H9 (cell line): ENCODE measurements at regions not wholly inside any gene's neighbourhood (a gene's known extent, or its start where the extent isn't known, plus 50 kb on each side); places are given as distances from the start of the nearest gene placed in this dataset.
A peak's percentile ranks its signal among the peaks of the same experiment; 100 is the strongest.

ENCODE experiments used
- DNase-seq: peaks from one replicate; pipeline ENCODE4 v3.0.0-alpha.2; 2017
- H2AFZ ChIP-seq: one replicate; pipeline ENCODE4 v1.6.1; 2013; ENCODE audit warnings: mild to moderate bottlenecking, low read length, control low read depth, moderate library complexity
- H2AK5ac ChIP-seq: 2 replicates; pipeline ENCODE4 v1.6.1; 2013; ENCODE audit warnings: low read length, control low read depth, mixed read lengths; ENCODE audit not compliant: insufficient read length
- H2BK120ac ChIP-seq: one replicate; pipeline ENCODE4 v1.6.1; 2013; ENCODE audit warnings: low read depth, mild to moderate bottlenecking, low read length, control low read depth, inconsistent platforms; ENCODE audit not compliant: poor library complexity, severe bottlenecking
- H2BK12ac ChIP-seq: 2 replicates; pipeline ENCODE4 v1.6.1; 2013; ENCODE audit warnings: low read length, control low read depth, mixed read lengths, low read depth; ENCODE audit not compliant: insufficient read length
- H2BK15ac ChIP-seq: 2 replicates; pipeline ENCODE4 v1.6.1; 2013; ENCODE audit warnings: low read depth, low read length, control low read depth
- H2BK20ac ChIP-seq: one replicate; pipeline ENCODE4 v1.6.1; 2013; ENCODE audit warnings: low read depth, mild to moderate bottlenecking, low read length, control low read depth, inconsistent platforms; ENCODE audit not compliant: poor library complexity, severe bottlenecking
- H2BK5ac ChIP-seq: 2 replicates; pipeline ENCODE4 v1.6.1; 2013; ENCODE audit warnings: low read length, control low read depth, mixed read lengths; ENCODE audit not compliant: insufficient read length
- H3K14ac ChIP-seq: 2 replicates; pipeline ENCODE4 v1.6.1; 2013; ENCODE audit warnings: low read length, control low read depth; ENCODE audit not compliant: insufficient read depth
- H3K18ac ChIP-seq: 2 replicates; pipeline ENCODE4 v1.6.1; 2013; ENCODE audit warnings: low read depth, mild to moderate bottlenecking, mixed read lengths, low read length, control low read depth; ENCODE audit not compliant: insufficient read length
- H3K23ac ChIP-seq: 2 replicates; pipeline ENCODE4 v1.6.1; 2013; ENCODE audit warnings: low read length, control low read depth, mixed read lengths, low read depth; ENCODE audit not compliant: insufficient read length
- H3K23me2 ChIP-seq: 2 replicates; pipeline ENCODE4 v1.6.1; 2013; ENCODE audit warnings: low read depth, mild to moderate bottlenecking, mixed read lengths, low read length, control low read depth; ENCODE audit not compliant: insufficient read length, poor library complexity, severe bottlenecking
- H3K27ac ChIP-seq: 2 replicates; pipeline ENCODE4 v1.5.1; 2013; ENCODE audit warnings: low read length, control low read depth, mixed read lengths, low read depth; ENCODE audit not compliant: insufficient read length
- H3K27me3 ChIP-seq: 2 replicates; pipeline ENCODE4 v1.6.1; 2013; ENCODE audit warnings: low read length, control low read depth, inconsistent platforms; ENCODE audit not compliant: insufficient read depth
- H3K4ac ChIP-seq: 2 replicates; pipeline ENCODE4 v1.6.1; 2013; ENCODE audit warnings: low read depth, mild to moderate bottlenecking, control low read depth, inconsistent platforms, low read length, moderate library complexity
- H3K4me1 ChIP-seq: 2 replicates; pipeline ENCODE4 v1.6.1; 2013; ENCODE audit warnings: low read length, control low read depth, inconsistent platforms; ENCODE audit not compliant: insufficient read depth
- H3K4me2 ChIP-seq: 2 replicates; pipeline ENCODE4 v1.6.1; 2013; ENCODE audit warnings: low read length, control low read depth, mixed read lengths; ENCODE audit not compliant: insufficient read length, insufficient read depth
- H3K56ac ChIP-seq: 2 replicates; pipeline ENCODE4 v1.6.1; 2013; ENCODE audit warnings: low read depth, mild to moderate bottlenecking, mixed read lengths, low read length, control low read depth; ENCODE audit not compliant: insufficient read length
- H3K79me1 ChIP-seq: 2 replicates; pipeline ENCODE4 v1.6.1; 2013; ENCODE audit warnings: low read depth, mild to moderate bottlenecking, moderate library complexity, low read length, control low read depth, inconsistent platforms; ENCODE audit not compliant: insufficient read depth, poor library complexity, severe bottlenecking
- H3K79me2 ChIP-seq: 2 replicates; pipeline ENCODE4 v1.6.1; 2013; ENCODE audit warnings: low read length, control low read depth, inconsistent platforms; ENCODE audit not compliant: insufficient read depth
- H3K9ac ChIP-seq: 2 replicates; pipeline ENCODE4 v1.6.1; 2013; ENCODE audit warnings: low read length, control low read depth, mixed read lengths; ENCODE audit not compliant: insufficient read length; ENCODE audit errors: extremely low read depth
- H3K9me3 ChIP-seq: one replicate; pipeline ENCODE4 v1.6.1; 2013; ENCODE audit warnings: low read depth, low read length, inconsistent platforms; ENCODE audit not compliant: control insufficient read depth
- H3T11ph ChIP-seq: one replicate; pipeline ENCODE4 v1.6.1; 2013; ENCODE audit warnings: mild to moderate bottlenecking, low read length, control low read depth, inconsistent platforms
- H4K20me1 ChIP-seq: one replicate; pipeline ENCODE4 v1.6.1; 2013; ENCODE audit not compliant: control insufficient read depth, insufficient read length, insufficient read depth
- H4K5ac ChIP-seq: 2 replicates; pipeline ENCODE4 v1.6.1; 2013; ENCODE audit warnings: low read depth, mild to moderate bottlenecking, mixed read lengths, low read length, control low read depth; ENCODE audit not compliant: insufficient read length
- H4K8ac ChIP-seq: replicated peaks from 2 replicates; pipeline ENCODE4 v1.6.1; 2013; ENCODE audit warnings: low read length, control low read depth, mixed read lengths, low read depth; ENCODE audit not compliant: insufficient read length
- H4K91ac ChIP-seq: 2 replicates; pipeline ENCODE4 v1.6.1; 2013; ENCODE audit warnings: low read depth, mild to moderate bottlenecking, moderate library complexity, mixed read lengths, low read length, control low read depth; ENCODE audit not compliant: insufficient read length
- H3K27ac Mint-ChIP-seq, 3 experiments: 2 replicates in 2 of 3; 3 replicates in 1 of 3; pipeline ENCODE4 v1.8.0; 2020 to 2021; ENCODE audit warnings: mixed read lengths in 3 of 3, mild to moderate bottlenecking in 1 of 3, moderate library complexity in 1 of 3
- H3K27me3 Mint-ChIP-seq: 2 replicates; pipeline ENCODE4 v1.8.0; 2021; ENCODE audit warnings: low read depth, mild to moderate bottlenecking, moderate library complexity, mixed read lengths
- H3K36me3 Mint-ChIP-seq, 3 experiments: 2 replicates in 2 of 3; 3 replicates in 1 of 3; pipeline ENCODE4 v1.8.0; 2020 to 2021; ENCODE audit warnings: low read depth in 3 of 3, mixed read lengths in 3 of 3; ENCODE audit not compliant: insufficient read depth in 1 of 3
- H3K4me1 Mint-ChIP-seq, 2 experiments: 2 replicates each; pipeline ENCODE4 v1.8.0; 2020; ENCODE audit warnings: mixed read lengths in 2 of 2
- H3K4me3 Mint-ChIP-seq, 2 experiments: 2 replicates in 1 of 2; 3 replicates in 1 of 2; pipeline ENCODE4 v1.8.0; 2020 to 2021; ENCODE audit warnings: mild to moderate bottlenecking in 2 of 2, mixed read lengths in 2 of 2, moderate library complexity in 1 of 2
- H3K9me3 Mint-ChIP-seq, 2 experiments: 2 replicates in 1 of 2; 3 replicates in 1 of 2; pipeline ENCODE4 v1.8.0; 2020; ENCODE audit warnings: mild to moderate bottlenecking in 2 of 2, mixed read lengths in 2 of 2, moderate library complexity in 1 of 2
- WGBS: extraction: QIAGEN DNeasy Blood & Tissue Kit; methylation state at CpG from one replicate; pipeline ENCODE4 v1.1.7; 2013; ENCODE audit warnings: missing lambda C conversion rate, low lambda C conversion rate, mixed read lengths; ENCODE audit not compliant: insufficient read length; ENCODE audit errors: extremely low coverage; 5-methylcytosine and 5-hydroxymethylcytosine counted together
- TF ChIP-seq, protein P1 (sequence below): fragments of 200-600 bp; sonication (generic); conservative IDR thresholded peaks from 3 replicates; pipeline ENCODE4 v1.8.0; 2021; ENCODE audit warnings: antibody characterized with exemption, mild to moderate bottlenecking

DNA sequence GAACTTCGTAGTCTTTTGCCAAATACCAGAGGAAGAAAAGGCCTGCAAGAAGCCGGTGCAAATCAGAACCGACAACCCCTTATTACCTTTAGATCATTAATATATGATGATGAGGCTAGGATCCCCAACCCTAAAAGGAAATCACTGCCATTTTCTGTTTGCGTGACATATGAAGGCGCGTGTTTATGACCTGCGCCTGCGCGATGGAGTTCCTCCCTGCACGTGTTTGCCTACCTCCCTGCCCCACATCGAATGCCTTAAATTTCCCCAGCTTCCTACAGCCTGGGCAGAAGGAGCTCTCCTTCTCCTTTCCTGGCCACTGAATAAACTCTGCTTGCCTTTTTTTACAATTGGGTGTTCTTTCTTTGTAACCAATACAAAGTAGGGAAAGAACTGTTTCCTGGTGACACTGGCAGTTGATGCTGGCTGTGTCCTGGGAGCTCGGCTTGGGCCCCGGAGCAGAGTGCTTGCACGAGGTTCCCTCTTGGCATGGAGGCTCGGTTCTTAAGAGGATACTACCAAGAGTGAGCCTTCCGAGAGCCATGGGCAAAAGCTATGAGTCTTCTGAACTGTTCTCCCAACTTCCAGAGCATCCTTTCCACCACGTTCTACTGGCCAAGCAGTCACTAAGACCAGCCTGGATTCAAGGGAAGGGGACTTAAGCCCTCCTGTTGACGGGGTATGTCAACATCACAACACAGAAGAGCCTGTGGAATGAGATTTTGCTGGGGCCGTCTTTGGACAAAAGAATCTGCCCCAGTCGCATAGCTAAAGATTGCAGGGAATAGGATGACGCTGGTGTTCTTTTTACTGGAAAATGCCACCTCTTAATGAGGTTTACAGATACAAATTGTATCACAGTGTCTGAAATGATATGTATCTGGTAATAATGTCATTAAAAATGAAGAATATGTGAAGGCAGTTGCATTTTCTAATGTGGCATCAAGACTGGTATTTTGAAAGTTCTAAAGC, 179.8 kb downstream of the SH3BP4 start:
- Histone ChIP-seq H4K8ac (no peak overlapping the region), H2AFZ (no peak overlapping the region), H3K9me3 (no peaks in the 10 kb centered on the region), H4K91ac (no peak overlapping the region), H3K27ac (no peak overlapping the region), H3T11ph (no peak overlapping the region), H2BK15ac (no peak overlapping the region), H3K9ac (no peak overlapping the region), H3K18ac (no peak overlapping the region), H3K79me1 (no peaks in the 10 kb centered on the region), H2BK120ac (no peak overlapping the region), H2BK5ac (no peak overlapping the region), H2BK20ac (no peak overlapping the region), H3K4ac (no peak overlapping the region), H3K27me3 (peaks cover 7% of the 10 kb centered on the region; the same call in 1 of the 2 replicates), H3K4me1 (no peaks in the 10 kb centered on the region), H3K14ac (no peak overlapping the region), H2BK12ac (no peak overlapping the region), H3K23me2 (no peaks in the 10 kb centered on the region), H4K20me1 (no peaks in the 10 kb centered on the region), H2AK5ac (no peak overlapping the region), H3K4me2 (no peak overlapping the region), H3K23ac (no peak overlapping the region), H3K79me2 (no peaks in the 10 kb centered on the region), H3K56ac (no peak overlapping the region), H4K5ac (no peak overlapping the region)
- Mint-ChIP-seq H3K27ac (peak overlapping the region in 1 of 3 experiments; percentile 52; a peak in 1 of 7 replicates), H3K4me1 (peaks cover 6 to 11% of the 10 kb centered on the region in 2 experiments), H3K27me3 (peaks cover 92% of the 10 kb centered on the region), H3K36me3 (no peaks in the 10 kb centered on the region), H3K4me3 (no peak overlapping the region), H3K9me3 (peaks cover 3 to 7% of the 10 kb centered on the region in 2 experiments; a peak in 2 of 5 replicates)
- no CpG with 5 or more reads among the region's 21 CpGs for WGBS
- TF ChIP-seq, protein P1, sequence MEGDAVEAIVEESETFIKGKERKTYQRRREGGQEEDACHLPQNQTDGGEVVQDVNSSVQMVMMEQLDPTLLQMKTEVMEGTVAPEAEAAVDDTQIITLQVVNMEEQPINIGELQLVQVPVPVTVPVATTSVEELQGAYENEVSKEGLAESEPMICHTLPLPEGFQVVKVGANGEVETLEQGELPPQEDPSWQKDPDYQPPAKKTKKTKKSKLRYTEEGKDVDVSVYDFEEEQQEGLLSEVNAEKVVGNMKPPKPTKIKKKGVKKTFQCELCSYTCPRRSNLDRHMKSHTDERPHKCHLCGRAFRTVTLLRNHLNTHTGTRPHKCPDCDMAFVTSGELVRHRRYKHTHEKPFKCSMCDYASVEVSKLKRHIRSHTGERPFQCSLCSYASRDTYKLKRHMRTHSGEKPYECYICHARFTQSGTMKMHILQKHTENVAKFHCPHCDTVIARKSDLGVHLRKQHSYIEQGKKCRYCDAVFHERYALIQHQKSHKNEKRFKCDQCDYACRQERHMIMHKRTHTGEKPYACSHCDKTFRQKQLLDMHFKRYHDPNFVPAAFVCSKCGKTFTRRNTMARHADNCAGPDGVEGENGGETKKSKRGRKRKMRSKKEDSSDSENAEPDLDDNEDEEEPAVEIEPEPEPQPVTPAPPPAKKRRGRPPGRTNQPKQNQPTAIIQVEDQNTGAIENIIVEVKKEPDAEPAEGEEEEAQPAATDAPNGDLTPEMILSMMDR, result no peak
- DNase-seq, result no peak
